ENCODE measurements at regions not wholly inside any gene's neighbourhood (a gene's known extent, or its start where the extent isn't known, plus 50 kb on each side); places are given as distances from the start of the nearest gene placed in this dataset.

DNA sequence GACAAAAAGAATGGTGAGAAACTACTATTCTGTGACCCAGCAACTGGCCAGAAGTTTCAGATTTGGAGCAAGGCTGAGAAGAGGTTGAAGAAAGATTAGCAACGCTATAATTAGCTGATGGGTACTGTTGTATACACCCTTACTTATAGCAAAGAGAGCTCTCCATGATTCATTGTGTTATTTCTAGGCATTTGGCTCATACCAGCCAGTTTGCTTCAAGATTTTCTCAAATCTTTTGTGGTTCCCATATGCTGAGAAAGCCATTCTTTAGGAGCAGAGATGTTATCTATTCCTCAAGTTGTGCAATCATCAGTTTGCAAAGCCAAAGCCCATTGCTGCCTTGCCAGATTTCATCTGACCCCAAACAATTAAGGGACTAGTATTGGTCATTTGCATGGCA is 179.4 kb downstream of the ETS1 start:
- peak; percentile 85 to 86 for DNase-seq (ENCODE audit: low read depth in 2 of 2)

DNA sequence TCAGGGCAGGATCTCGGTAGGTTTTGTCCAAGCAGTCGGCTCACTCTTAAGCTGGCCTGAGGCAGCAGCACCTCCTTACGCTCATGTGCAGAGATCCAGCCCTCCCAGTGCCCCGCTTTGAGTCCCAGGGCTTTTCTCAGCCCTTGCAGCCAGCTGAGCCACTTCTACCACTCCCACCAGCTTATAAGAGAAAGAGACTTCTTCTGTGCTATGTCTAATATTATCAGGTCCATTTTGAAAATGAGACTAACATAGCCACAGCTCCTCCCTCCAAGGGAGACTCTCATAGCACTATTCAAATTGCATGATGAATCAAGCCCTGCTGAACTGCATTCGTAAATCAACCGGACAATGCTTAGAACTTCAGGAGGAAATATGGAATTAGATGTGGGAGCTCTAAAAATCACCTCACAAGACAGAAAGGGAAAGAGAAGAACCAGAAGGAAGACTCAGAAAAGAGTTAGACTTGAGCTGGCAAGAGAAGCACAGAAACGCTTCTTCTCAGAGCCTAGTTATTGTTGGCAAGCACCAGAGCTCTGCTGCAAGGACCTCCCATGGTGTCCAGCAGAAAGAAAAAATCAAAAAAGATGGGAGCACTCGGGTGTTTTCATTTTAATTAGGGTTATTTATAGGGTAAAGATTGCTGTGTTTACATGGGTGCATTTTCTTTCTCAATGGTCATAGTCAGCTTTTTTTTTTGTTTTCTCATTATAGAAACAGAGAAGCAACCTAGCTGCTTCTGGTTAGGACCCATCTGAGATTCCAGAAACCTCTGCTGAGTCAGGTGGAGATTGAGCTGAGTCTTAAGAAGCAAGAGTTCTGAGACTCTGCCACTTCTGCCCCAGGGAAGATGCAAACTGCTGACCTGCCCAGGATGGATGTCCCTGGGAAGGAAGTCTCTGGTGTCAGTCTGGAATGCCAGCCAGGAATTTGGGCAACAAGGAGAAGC is 181.4 kb downstream of the ETS1 start:
- DNase-seq (ENCODE audit: low read depth in 2 of 2) = peak; percentile 47 to 48

DNA sequence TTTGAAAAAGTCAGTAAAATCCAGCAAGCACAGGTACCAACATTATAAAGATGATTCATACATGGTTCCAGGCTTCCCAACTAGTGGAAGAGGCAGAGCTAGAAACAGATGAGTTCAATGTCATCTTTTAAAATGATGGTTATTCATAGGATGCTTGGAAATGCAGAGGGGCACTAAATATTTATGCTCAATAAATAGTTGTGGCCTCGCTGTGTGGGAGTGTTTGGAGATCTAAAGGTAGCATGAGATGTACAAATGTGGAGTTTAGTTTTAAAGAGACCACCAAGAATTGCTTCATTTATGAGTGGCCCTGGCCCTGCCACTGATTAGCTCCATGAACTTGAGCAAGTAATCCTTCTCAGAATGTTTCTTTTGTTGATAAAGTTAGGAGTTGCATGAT is 182.2 kb downstream of the ETS1 start:
- DNase-seq (ENCODE audit: low read depth in 2 of 2) = no peak

DNA sequence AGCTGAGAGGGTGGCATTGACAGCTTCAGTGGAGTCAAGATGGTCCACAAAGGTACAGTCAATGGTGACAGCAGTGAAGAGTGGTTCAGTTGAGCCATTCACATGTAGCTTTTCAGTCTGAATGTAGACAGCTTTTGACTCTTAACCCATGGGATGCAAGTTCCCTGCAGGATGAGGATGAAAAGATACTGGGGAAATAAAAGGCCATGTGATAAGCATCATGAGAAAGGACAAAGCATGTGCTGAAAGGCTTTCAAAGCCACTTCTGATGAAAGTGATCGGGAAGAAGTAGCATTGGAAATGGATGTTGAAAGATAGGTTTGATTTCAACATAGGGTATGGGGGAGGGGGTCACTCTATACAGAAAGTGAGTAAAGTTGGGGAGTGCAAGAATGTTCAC is 182.9 kb downstream of the ETS1 start:
- DNase-seq (ENCODE audit: low read depth in 2 of 2) = no peak

DNA sequence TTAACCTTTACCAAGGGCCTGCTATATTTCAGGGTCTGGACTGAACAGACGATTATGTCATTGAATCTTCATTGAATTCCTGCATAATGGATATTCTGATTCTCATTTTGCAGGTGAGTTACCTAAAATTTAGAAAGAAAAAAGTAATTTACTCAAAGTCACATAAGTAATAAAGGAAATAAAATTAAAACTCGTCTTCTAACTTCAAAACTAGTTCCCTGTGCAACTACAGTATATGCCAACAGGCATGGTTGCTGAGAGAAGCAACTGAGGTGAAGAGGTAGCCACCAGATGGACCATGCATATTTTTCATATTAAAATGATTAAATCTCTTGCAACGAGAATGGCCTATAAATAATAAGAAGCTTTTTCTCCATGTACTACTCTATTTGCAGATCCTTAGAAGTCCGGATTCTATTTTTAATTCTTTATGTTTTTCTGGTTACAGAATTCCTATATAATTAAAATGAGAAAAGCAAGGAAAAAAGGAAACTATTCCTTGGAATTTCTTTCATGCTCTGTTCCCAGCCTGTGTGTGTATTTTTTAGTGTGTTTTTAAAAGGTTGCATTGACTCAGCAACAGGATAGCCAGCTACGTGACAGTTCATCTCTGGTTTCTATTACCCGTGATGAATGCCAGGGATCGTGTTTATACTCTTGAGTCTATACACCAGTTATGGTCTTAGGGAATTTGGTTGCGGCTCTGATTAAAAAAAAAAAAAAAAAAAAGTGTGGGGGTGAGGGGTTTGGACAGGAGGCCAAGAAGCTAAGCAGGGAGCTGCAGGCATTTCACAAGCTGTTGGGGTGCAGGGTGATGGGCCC is 186.8 kb downstream of the ETS1 start:
- DNase-seq (ENCODE audit: low read depth in 2 of 2) = peak; percentile 85 to 89

DNA sequence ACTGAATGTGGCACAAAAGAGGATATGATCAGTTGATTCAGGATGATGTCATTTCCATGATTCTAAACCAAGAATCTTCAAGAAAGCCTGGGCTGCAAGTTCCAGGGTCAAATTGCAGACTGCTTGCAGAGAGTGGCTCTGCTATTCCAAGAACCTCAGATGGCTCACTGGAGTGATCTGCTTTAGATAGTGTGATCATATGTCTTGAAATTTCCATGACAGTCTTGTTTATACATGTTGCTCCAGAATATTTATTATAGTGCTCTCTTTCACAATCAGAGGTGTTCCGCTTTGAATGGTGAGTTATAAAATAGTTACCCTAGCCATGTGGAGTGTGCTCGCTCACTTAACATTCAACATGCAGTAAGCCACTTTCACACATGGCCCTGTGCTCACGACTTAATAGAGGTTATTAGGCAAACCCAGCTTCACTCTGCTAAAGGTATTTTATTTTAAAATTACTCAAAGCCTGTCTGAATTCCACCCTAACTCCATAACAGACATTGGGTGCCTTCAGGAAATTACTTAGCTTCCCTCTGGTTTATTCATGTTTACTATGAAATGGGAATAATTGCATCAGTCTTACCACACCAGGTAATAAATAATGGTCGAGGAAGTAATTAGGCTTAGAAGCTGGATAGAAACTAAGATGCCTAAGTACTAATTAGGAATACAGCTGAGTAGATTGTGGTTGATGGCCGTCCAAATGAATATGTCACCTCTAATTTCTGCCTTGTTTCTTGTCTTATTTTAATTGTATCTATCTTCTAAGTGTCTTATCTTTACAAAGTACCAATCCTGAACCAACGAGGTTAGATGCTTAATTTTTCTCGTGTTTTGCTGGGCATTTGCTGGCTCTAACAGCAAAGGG is 187.9 kb downstream of the ETS1 start:
- peak; percentile 50 to 61 for DNase-seq (ENCODE audit: low read depth in 2 of 2)

DNA sequence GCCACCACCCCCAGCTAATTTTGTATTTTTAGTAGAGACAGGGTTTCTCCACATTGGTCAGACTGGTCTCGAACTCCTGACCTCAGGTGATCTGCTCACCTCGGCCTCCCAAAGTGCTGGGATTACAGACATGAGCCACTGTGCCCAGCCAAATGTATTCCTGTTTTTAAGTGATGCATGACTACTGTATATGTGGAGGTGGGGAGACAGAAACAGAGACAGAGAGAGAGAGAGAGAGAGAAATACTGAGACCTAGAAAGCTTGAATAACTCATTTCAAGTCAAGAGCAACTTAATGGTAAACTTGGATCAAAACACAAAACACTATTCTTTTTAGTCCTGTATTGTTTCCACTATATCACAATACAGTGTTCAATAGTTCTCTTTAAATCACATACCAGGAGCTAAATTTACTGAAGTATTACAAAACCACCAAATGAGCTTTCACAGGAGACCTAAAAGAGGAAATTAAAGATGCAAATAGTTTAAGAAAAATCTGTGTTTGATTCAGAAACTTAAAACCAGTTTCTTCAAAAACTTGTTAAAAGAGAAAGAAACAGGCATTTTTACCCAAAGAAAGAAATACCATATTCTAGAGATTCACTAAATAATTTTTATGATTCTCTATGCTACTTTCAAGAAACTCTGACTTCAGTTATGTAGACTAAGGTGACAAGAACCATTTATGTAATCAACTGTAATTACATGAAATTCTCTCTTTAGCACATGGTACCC is 188.7 kb downstream of the ETS1 start:
- no peak for DNase-seq (ENCODE audit: low read depth in 2 of 2)

DNA sequence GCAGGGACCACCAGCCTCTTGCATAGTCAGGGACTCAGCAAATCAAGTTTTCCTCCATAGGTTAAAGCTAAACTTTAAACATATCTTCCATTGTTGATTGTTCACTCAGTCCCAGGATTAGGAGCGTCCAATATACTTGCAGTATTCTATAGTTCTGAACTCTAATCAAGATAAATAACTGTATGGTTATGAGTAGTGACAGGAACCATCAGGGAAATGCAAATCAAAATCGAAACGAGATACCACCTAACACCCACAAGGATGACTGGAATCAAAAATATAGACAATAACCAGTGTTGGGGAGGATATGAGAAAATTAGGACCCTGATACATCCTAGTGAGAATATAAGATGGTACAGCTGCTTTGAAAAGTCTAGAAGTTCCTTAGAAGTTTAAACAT is 190.0 kb downstream of the ETS1 start:
- no peak for DNase-seq (ENCODE audit: low read depth in 2 of 2)

DNA sequence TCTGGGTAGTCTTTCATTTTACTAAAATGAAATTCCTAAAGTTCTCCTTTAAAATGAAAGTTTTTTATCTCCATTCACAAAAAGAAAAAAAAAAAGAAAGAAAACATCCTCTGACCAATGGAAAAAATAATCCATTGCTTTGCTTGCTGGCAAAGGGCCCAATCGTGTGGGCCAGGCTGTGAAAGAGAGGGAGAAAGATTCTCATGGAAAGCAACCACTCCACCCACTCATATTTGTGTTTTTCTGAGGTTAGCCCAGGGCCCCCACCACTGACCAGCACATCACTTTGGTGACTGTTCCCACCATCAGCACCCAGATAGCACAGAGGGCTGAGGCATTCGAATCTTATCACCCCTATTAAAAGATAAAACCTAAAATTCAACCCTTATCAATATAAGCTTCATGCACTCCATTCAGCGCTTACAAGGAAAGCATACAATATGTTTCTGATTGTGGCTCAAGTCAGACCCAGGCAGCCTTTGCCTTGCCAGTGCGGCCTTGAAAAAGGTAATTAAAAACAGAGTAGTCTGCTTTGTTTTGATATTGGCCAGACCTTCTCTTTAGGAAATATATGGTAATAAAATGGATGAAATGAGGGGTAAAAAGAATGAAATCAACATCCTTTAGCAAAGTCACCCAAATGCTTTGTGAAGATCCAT is 192.8 kb downstream of the ETS1 start:
- DNase-seq (ENCODE audit: low read depth in 2 of 2) = no peak

DNA sequence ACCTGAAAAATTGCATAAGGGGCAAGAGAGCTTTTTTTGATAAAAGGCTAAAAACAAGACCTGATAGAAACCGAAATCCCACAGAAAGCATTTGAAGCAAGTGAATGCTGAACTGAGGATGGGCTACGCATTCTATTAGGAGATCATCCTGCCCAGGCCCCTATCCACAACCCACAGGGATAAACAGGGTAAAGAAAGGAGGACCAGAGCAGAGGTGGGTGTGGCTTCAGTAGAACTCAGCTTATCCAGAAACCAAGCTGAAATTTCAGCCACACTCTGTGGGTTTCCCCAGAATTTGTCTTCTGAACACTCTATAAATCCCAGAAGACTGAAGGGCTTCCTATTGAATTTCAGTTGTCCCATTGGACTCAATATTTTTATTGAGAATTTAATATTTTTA is 195.1 kb downstream of the ETS1 start:
- no peak for DNase-seq (ENCODE audit: low read depth in 2 of 2)

DNA sequence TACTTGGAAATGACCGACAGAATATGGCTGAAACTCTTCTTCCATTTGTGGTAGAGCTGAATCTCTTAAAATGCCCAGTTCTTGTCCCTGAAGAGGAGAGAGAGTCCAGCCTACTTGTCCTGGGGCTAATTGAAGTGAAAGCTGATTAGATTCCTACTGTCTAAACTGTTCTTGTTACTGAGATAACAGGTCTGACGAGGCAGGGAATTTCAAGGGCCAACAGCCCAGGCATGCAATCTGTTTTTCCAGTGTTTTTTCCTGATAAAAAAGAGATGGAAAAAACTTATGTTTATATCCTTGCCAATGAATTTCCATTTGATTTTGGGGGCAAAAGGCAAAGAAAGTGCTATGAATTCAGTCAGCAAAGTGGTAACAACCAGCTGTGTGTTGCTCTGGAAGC is 195.5 kb downstream of the ETS1 start:
- no peak for DNase-seq (ENCODE audit: low read depth in 2 of 2)

DNA sequence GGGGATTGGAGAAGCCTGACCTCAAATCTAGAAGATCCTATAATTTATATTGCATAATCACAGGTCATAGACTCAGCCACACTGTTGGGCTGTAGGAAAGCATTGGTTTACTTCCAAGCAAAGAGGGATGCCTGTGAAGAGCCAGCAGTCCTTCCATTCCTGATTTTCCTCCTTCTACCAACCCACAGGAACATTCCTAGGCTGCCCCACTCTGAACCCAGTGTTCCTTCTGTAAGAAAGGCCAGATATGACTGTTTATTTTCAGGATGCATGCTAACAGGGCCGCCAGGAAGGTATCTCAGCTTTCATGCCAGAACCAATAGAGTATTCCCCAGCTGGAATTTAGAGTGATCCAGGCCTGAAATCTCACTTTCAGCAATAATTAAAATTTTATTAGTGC is 197.1 kb downstream of the ETS1 start:
- no peak for DNase-seq (ENCODE audit: low read depth in 2 of 2)

DNA sequence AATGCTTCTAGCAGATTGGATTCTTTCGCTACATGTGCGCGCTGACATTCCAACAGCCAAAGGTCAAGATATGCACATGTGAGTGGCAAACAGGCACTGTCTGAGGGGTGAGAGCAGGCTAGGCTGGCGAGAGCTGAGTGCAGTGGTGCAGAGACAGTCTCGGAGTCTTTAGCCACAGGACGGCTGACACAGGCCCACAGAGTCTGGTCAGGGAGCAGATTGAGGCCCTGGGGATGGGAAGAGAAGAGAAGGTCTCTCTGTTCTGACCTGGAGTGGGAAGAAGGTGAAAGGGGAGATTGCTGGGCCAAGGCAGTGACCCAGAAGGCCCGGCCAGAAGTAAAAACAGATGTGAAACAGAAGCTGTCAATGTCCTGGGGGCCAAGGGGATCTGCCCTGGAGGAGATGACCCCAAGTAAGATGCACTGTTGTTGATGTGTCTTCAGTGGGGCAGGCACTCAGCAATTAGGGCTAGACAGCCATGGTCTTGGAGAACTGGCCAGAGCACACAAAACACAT is 197.8 kb downstream of the ETS1 start:
- no peak for DNase-seq (ENCODE audit: low read depth in 2 of 2)

DNA sequence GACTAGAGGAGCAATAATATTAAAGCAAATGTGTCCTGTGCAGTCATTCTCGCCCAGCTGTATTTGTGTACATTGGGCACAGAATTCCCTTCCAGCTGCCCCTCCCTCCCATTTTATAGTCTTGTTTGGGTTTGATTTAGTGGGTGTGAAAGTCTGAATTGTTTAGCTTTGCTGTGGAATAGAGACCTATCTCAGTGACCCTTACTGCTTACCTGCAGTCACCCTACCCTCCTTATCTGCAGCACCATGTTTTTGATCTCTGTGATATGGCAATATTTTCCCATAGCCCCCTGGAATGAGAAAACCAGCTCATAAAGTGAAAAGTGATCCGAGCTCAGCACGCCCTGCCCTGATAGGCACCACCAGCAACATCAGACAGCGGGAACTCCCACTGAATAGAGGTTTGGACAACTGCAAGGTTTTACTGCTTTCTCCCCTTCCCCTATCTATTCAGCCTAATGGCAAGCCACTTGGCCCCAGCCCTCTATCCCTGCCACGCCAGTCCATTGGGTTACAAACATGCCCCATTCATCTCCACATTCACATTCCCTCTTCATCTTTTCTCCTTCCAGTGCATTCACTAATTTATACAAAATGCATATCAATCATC is 199.0 kb downstream of the ETS1 start:
- no peak for DNase-seq (ENCODE audit: low read depth in 2 of 2)

DNA sequence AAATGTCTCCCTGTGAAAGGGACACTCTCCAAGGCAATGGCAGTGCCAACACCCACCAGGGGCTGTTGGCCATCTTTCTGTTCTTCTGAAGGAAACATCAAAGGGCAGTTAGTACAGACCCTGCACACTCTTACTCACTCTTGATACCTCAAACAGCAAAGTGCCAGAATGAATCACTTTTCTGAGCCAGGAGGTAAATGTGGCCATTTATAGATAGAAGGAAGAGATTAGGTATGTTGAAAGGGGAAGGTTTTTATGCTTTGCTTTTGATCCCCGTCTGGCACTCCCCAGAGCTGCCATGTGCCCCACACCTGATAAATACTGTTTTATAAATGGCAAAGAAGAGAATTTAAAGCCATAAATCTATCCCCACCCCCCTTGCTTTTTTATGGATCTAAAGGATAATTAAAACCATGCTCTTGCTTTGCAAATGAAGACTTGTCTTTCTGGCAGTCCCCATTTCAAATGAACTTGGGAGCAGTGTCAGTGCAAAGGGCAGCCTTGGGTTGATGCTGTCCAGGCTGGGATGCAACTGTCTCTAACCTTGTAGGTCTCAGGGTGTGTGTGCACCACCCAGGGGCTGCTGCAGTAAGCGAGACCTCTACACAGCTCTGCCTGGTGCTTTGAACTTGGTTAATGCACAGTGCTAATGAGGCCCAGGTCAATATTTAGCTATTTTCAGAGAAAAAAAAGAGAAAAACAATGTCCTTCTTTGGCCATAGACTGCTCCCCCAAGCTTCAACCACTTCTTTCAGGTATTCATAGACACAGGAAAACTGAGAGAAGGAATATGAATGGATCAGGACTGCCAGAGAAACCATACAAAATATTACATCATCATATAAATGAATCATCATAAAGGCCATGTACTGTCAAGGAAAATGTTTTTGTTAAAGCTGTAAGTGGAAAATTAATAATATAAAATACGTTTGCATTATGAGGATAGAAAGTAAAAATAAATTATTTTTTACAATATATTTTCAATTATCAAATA is 207.5 kb downstream of the ETS1 start:
- no peak for DNase-seq (ENCODE audit: low read depth in 2 of 2)

DNA sequence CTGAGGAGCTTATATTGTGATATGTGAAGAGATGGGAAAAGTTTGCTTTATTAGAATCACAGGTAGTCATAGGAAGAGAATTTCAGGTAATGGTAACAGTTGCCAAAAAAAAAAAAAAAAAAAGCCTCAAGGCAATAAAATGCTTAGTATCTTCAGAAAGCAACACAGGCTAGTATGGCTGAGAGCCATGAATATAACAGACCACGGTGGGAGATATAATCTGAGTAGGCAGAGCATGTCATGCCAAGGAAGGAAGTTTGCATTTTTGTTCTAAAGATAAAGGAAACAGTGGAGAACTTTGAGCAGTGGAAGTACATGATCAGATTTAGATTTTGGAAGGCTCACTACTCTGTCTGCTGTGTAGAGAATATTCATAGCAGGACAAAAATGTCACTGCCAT is 211.4 kb downstream of the ETS1 start:
- no peak for DNase-seq (ENCODE audit: low read depth in 2 of 2)

DNA sequence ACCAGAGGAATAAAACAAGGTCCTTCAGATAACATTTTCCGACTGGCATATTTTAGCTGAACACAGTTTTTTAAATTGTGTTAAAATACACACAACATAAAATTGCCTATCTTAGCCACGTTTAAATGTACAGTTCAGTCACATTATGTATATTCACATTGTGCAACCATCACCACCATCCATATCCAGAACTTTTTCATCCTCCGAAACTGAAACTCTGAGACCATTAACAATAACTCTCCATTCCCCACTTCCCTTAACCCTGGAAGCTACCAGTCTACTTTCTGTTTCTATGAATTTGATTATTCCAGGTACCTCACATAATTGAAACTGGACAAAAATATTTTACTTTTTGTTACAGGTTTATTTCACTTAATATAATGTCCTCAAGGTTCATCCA is 213.3 kb downstream of the ETS1 start:
- DNase-seq (ENCODE audit: low read depth in 2 of 2) = no peak

DNA sequence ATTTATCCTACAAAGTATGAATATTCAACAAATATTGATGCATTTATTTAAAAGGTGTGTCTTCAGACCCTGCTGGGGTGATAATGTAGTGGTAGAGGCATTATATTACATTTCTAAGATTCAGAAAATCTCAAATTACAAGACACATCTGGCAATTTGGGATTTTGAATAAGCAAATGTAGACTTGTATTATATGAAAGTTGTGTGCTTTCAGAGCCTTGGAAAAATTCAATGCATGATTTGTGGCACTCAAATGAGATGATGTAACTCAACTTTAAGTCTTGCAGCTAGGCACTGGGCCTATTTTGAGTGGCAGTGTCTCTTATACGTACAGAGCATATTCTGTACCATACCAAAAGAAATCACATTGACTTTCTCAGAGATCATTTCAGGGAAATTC is 214.4 kb downstream of the ETS1 start:
- DNase-seq (ENCODE audit: low read depth in 2 of 2) = no peak

DNA sequence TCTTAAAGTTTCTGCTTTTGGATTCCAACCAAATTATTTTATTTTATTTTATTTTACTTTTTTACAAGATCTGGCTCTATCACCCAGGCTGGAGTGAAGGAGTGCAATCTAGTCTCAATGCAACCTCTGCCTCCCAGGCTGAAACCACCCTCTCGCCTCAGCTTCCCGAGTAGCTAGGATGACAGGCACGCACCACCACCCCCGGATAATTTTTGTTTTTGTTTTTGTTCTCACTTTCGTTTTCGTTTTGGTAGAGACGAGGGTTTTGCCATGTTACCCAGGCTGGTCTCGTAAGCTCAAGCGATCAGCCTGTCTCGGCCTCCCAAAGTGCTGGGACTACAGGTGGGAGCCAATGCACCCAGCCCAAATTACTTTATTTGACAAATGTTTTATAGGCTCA is 219.8 kb downstream of the ETS1 start:
- DNase-seq (ENCODE audit: low read depth in 2 of 2) = no peak
